IPS DF 4.7 (cell line): ENCODE measurements at regions not wholly inside any gene's neighbourhood (a gene's known extent, or its start where the extent isn't known, plus 50 kb on each side); places are given as distances from the start of the nearest gene placed in this dataset.

ENCODE experiments used
- DNase-seq: peaks from one replicate; pipeline ENCODE4 v3.0.0-alpha.2; 2013; ENCODE audit warnings: low spot score; ENCODE audit errors: extremely low read depth

DNA sequence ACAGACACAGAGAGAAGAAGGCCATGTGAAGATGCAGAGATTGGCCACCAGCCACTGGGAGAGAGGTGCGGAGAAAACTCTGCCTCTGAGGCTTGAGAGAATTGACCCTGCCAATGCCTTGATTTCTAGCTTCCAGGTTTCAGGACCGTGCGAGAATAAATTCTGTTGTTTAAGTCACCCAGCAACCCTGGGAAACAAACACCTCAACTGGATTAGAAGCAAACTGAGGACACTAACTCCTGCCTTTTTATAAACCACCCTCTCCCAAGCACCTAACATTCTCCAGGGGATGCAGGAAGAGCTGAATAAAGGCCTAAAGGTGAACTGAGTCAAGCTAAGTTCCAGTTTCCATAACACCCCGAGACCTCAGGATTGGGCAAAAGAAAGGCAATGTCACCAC is 136.1 kb downstream of the ANKRD60 start:
- DNase-seq, result no peak

DNA sequence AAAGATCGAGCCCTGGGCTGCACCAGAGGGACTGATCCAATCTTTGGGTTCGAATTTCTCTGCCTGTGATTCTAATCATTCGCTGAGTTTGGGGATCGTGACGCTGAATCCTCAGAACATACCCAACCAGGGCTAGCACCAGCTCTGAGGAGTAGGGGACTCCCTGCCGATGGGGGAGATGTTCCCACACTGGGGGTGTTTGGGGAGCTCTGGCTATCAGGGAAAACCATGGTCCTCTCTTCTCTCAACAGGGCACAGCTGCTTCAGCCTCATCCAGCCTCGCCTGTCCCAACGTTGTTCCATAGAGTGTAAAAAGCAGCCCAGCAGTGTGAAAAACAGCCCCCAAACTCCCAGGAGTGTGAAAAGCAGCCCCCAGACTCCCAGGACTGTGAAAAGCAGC is 136.6 kb downstream of the ANKRD60 start:
- no peak for DNase-seq

DNA sequence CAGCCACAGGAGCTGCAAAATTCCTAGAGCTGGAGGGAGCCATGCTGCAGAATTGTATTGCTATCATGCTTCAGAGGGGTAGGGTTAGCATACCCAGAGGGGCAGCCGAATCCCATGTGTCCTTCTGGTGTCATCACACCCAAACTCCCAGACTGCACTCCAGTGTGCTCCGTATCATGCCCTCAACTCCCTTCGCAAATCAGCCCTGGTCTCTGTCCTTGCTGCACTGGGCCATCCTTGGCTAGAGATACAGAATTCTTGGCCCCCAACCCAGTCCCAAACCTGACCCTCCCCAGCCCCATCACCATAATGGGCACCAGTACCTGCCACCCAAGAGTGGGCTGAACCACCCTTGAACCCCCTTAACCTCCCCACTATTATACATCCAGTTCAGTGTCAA is 138.3 kb downstream of the ANKRD60 start:
- DNase-seq, result no peak

DNA sequence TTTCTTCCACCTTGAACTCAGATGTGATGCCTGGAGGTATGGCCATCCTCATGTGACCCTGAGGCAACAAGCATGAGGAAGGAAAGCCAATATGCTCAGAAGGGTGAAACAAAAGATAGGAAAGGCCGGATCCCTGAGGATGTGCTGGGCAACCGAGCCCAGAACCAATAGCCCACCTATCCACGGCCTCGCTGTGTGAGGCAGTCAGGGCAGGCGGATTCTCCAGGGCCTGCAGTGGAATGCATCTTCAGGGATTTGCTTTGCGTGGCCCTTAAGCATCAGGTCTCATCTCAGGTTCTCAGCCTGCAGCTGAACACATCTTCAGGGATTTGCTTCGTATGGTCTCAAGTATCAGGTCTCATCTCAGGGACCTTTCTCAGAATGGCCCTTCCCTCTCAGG is 139.8 kb downstream of the ANKRD60 start:
- DNase-seq, result no peak

GRCh38 chr20:58088105-58088504 is 140.3 kb downstream of the ANKRD60 start:
- DNase-seq, result no peak

DNA sequence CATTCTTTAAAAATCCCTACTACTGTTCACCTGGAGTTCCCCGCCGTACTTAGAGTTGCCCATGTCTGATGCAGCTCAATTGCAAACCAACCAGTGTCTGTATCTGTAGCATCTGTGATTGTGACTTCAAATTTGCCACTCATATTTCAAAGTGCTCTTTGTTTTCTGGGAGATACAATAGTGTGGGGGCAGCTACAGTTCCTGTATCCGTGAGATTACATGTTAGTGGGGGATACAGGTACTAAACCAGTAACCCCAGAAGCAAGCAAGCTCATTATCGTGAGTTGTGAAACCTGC is 140.9 kb downstream of the ANKRD60 start:
- no peak for DNase-seq

DNA sequence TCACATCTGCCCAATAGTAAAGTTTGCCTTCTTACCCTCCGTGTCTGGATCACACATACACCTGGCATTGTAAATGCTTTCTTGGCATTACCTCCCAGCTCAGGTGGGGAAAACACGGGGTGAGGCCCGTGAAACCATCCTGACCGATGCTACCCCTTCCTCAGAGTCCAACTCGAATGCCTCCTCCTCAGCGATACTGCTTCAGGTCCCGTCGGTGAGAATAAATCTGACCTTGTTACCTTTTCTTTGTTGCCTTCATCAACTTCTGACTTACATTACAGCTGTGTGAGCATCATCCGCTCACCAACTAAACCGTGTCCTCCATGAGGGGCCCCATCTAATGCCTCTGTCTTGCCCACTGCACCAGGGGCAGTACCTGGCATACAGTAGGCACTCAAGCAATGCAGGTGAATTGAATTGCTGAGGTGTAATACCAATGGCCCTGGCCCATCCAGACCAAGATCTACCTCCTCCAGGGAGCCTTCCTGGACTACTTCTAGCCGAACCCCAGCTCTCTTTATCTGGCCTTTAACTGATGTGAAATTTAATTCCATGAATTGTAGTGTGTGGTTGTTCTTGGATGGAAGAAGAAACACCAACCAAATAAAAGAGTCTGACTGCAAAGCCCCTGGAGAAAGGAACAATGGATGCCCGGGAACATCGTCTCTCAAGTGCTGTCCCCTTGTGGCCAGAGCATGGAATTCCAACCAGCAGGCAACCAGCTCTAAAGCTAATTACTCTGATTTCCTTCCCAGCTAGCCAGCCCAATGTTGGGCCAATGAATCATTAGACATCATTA is 141.5 kb downstream of the ANKRD60 start:
- DNase-seq, result peak; percentile 19

- DNase-seq, result no peak
These were observed 143.5 kb downstream of the ANKRD60 start for GRCh38 chr20:58084966-58085365.

DNA sequence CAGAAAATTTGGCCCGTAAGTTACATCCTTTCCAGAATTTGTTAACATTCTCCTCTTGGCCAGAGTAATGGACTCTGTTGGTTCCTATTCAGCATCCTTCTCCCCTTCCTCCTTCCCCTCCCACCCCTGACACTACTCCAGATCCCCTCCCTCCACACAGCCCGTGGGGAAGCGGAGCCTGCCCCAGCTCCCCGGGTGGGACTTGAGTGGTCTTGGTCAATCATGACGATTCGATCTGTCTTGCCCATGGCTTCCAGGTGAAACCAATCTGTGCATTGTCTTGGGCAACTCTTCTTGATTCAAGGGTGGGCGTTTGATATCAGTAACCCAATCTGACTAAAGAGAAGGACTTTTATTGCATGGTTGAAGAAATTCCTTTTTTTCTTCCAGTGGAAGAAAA is 143.9 kb downstream of the ANKRD60 start:
- no peak for DNase-seq

GRCh38 chr20:58081846-58082245 is 146.6 kb downstream of the ANKRD60 start:
- DNase-seq, result no peak

DNA sequence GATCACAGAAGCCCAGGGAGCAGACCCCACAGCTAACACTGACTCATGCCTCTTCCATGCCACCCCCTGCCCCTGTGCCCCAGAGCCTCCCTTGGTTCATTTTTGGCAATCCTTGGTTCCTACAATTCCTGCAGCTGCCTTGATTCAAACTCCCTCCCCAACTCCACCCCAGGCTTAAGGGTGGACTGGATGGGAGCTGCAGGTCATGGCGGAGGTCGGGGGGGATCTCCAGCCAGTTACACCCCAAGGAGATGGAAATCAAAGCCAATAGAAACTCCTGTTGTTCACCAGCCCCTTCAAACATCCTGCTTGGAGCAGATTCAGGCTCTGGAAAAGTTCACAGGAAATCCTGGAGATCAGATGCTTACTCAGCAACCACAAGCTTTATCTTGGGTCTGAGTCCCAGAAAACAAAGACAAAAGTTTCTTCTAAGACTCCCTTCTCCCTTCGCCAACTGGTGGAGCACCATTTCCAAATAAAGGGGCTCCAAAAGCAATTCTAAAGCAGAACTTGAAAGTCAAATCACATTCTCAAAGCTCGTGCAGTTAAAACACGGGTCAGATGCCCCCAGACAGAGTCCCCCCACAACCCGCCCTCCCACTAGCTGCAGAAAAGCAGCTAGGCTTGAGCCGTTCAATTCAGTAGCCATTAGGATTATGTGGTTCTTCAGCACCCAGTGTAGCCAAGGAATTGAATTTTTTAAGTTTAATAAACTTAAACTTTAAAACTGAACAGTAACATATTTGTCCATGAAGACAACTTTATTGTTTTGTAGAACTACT is 149.5 kb downstream of the ANKRD60 start:
- DNase-seq, result no peak

DNA sequence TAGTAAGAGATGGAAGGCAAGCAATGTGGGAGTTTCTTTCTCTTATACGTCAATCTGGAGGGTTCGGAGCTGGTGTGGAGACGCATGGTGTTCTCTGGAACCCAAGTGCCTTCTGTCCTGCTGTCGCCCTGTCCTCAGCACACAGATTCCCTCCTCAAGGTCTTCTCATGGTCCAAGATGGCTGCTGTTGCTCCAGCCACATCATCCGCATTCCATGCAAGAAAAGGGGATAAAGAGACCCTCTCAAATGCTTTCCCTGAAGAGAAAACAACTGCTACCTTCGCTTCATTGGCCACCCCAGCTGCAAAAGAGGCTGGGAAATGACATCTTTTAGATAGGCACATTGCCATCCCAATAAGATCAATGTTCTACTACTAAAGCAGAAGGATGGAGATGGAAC is 151.2 kb downstream of the ANKRD60 start:
- DNase-seq, result no peak

DNA sequence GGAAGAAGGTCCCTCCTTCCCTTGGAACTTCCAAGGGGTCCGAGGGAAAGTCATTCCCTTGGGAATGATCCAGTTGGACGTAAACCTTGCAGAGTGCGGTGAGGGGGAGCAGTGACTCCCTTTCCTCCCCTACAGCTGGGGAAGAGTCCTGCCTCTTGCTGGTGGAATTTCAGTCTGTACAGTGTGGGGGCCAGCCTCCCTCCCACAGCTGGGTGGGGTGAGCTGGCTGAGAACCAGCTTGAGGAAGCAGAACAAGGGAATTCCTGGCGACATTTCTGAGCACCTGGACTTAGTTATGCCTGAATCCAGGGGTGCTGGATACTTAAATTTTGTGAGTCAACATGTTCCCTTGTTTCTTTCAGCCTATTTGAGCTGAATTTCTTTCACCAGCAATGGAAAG is 152.0 kb downstream of the ANKRD60 start:
- no peak for DNase-seq

DNA sequence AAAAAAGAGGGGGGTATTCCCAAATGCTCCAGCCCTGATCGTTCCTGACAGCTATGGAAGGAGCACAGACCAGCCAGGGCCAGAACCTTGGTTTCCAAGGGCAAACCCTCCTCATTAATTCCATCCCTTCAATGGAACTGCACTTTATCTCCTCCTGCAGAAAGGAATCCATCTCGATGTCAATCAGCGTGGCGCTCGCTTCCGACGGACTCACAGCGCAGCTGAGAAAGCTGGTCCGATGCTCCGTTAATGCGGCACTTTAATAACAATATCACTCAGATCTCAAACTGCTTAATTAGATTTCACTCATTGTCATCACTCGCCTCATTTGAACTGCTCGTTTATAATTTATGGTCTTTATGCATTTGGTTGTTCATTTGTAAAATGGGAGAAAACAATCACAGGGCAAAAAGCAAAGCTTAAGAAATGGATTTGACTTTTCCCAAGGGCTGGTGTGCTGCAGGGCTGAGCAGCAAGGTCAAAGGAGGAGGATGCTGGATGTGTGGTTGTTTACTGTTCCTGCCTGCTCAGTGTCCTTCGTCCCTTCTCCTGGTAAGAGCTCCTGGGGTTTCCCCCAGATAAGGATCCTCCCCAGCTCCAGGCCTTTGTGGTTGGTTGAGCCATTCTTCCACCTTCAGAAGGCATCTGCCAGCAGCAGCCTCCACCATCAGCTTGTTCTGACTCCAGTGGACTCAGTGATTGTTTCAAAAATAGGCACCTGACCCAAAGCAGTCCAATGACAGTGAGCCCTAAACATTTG is 152.7 kb downstream of the ANKRD60 start:
- DNase-seq, result no peak

GRCh38 chr20:58073945-58074856 is 154.3 kb downstream of the ANKRD60 start:
- no peak for DNase-seq

DNA sequence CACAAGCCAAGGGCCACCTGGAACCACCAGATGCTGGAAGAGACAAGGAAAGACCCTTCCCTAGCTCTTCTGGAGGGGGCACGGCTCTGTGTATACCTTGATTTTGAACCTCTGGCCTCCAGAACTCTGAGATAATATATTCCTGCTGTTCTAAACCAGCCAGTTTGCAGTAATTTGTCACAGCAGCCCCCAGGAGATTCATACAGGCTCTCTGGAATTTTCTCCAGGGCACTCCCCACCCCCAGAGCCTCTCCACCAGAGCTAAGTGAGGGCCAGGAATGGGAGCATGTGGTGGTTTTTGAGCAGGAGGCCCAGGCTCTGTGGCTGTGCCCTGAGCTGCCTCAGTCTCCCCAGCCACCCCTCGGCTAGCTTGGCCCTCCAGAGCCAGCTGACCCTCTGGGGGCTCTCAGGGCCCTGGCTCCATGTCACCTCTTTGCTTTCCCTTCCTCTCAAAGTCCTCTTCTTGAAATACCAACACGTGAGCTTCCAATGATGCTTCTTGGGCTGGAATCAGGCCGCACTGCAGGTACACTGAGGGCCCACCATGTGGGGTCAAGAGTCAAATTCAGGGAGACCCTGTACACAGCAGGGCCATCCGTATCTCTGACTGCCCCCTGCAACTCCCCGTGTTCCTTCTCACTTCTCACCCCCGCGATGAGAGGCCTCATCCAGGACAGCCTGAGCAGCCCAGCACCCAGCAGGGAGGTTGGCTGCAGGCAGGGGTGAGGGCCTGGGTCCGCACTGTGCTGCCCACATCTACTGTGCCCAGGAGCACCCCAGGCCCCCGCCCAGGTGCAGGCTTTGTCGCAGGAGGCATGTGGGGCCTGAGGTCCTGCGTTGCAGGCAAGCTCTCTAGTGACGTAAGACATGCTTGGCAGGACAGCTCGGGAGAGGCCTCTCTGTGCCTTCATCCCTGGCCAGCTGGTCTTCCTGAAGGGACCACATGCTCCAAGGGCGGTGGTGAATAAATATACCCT is 155.5 kb downstream of the ANKRD60 start:
- DNase-seq, result no peak

- DNase-seq, result no peak
These were observed 156.5 kb downstream of the ANKRD60 start for GRCh38 chr20:58071991-58072390.

DNA sequence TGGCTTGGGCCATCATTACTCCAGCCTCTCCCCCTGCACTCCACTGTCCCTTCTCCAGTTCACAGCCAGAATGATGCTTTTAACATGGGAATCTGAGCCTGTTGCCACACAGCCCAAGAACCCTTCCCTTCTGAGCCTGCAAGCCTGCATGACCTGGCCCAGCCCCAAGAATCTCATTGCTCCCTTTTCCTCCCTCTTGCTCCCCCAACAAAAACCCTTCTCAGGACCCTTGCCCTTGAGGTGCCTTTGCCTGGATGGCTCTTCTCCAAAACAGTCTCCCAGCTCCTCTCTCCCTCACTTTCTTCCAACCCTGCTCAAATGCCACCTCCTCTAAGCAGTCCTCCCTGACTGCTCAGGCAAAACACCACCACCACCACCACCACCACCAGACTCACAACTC is 157.2 kb downstream of the ANKRD60 start:
- DNase-seq, result no peak

- DNase-seq, result no peak
These were observed 157.7 kb downstream of the ANKRD60 start for GRCh38 chr20:58070664-58071196.
